ENCODE measurements at regions not wholly inside any gene's neighbourhood (a gene's known extent, or its start where the extent isn't known, plus 50 kb on each side); places are given as distances from the start of the nearest gene placed in this dataset.

- TF ChIP-seq CHD7 (IDR thresholded peaks at IDR 0.05; ENCODE audit: insufficient replicate concordance, low read length) (no peak), GTF2F1 (IDR thresholded peaks at IDR 0.05; ENCODE audit: borderline replicate concordance, low read depth, low read length) (no peak), CREB1 (IDR thresholded peaks at IDR 0.05) (no peak), KDM1A (IDR thresholded peaks at IDR 0.05; ENCODE audit: borderline replicate concordance, low read length) (no peak), SIN3A (conservative IDR thresholded peaks at IDR 0.05 in 1 of 2, IDR thresholded peaks at IDR 0.05 in 1 of 2; ENCODE audit: low read depth in 1 of 2, low read length in 2 of 2) (no peak), CTCF (IDR thresholded peaks at IDR 0.05; ENCODE audit: control extremely low read depth in 1 of 3, insufficient read depth in 1 of 3, low read depth in 1 of 3, low read length in 3 of 3) (no peak), RBBP5 (IDR thresholded peaks at IDR 0.05; ENCODE audit: borderline replicate concordance, low read depth, low read length) (no peak), POLR2A (IDR thresholded peaks at IDR 0.05; ENCODE audit: control extremely low read depth in 1 of 2, low read depth in 2 of 2, low read length in 2 of 2) (no peak)
These were observed 333.5 kb upstream of the AZI2 start (continued) for GRCh38 chr3:28682121-28682520.

Data from H1 (cell line).